HG02678 (cell line): ENCODE measurements at regions not wholly inside any gene's neighbourhood (a gene's known extent, or its start where the extent isn't known, plus 50 kb on each side); places are given as distances from the start of the nearest gene placed in this dataset.

ENCODE experiments used
- ATAC-seq: cut with Tn5 transposase; IDR thresholded peaks from one replicate; pipeline ENCODE4 v1.9.1; 2021; ENCODE audit warnings: mild to moderate bottlenecking, moderate library complexity; ENCODE audit not compliant: unreplicated experiment

GRCh38 chr18:79608999-79609461, 70.6 kb upstream of the CTDP1 start:
- no peak for ATAC-seq

- ATAC-seq = no peak
Measured at GRCh38 chr18:79609841-79610281, 69.7 kb upstream of the CTDP1 start.

GRCh38 chr18:79610461-79611039, 69.1 kb upstream of the CTDP1 start:
- ATAC-seq = no peak

- ATAC-seq = no peak
Measured at GRCh38 chr18:79611040-79611681, 68.4 kb upstream of the CTDP1 start.

- no peak for ATAC-seq
Measured at GRCh38 chr18:79612291-79613108, 67.1 kb upstream of the CTDP1 start.

DNA sequence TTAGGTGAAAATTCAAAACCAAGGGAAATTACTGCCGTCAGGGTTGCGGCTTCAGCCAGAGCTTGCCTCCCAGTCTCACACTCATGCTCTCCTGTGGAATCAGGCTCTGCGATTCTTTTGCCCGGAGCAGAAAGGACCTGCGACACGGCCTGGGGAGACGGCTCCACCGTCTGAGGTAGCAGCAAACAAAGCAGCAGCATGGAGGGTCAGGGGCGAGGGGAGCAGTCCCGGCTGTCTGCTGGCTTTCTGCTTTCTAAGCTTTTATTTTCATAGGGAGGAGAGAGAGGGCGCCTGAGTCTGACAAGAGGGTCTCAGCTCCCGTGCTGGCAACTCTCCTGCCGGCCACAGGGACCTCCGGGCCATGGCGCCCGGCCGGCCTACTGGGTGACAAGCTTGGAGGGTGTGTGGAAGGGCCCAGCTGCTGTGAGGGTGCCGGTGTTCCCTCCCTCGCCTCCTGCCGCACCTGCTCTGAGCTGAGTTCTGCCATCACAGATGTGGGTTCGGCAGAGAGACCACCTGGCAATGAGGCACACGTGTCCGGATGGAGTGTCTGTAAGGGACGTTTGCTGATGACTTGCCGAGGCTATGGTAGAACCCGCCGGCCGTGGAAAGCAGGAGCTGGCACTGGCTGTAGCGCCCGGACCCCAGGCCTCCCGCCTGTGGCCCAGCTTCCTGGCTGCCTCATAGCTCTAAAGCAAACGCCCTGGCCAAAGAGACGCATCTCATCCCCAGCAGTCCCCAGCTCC, 66.2 kb upstream of the CTDP1 start:
- no peak for ATAC-seq

- no peak for ATAC-seq
Measured at GRCh38 chr18:79614211-79614955, 65.2 kb upstream of the CTDP1 start.

- ATAC-seq = no peak
Measured at GRCh38 chr18:79615091-79615490, 64.5 kb upstream of the CTDP1 start.

GRCh38 chr18:79615586-79615985, 64.0 kb upstream of the CTDP1 start:
- ATAC-seq = no peak

- no peak for ATAC-seq
Measured at GRCh38 chr18:79616651-79617510, 62.7 kb upstream of the CTDP1 start.

DNA sequence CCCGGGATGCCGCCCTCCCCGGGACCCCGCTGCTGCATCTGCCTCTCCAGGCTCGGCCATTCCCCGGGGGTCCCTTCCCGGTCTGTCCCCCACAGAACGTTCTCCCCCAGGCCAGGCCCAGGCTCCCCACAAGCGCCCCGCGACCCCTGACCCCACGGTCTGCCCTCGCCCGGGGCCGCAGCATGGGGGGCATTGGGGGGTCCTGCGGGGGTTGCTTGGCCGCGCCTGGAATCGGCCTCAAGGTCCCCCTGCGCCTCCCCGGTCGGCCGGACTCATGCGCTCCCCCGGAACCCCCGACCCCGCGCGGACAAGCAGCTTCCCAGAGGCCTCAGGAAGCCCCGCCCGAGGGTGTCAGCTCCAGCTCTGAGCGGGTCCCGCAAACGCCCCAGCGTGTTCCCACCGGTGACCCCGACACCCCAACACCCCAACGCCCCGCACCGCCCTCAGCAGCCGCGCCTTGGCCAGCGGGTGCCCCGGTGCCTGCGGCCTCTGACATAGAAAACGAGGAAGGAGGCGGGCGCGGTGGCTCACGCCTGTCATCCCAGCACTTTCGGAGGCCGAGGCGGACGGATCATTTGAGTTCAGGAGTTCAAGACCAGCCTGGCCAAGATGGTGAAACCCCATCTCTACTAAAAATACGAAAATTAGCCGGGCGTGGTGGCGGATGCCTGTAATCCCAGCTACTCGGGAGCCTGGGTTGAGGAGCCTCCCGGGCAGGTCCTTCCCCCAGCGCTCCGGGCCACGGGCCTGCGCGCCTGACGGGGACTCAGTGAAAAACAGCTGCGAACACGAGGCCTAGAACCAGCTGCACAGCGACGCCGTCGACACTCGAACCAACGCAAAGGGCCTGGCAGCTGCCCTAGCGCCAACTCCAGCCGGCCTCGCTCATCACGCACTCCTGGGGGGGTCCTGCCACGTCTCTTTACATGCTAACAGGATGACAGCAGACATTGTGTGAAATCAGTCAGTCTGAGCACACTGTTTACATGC, 61.8 kb upstream of the CTDP1 start:
- ATAC-seq = no peak

- no peak for ATAC-seq
Measured at GRCh38 chr18:79620576-79621165, 58.9 kb upstream of the CTDP1 start.

DNA sequence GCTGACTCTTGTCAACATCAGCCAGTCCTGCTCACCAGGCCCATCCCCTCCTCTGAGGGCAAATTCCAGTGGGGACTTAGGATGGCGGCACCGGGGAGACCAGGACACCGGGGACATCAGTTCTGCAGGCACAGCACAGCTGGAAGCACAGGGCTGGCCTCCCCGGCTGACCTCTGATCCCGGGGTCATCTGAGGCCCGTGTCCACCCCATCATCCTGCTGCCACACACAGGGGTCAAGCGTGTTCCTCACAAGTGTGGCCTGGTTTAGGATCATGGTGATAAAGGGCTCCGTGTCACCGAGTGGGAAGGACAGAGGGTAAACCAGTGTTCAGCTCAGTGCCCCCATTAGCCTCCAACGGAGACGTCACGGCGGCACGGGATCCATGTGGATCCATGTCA, 58.1 kb upstream of the CTDP1 start:
- no peak for ATAC-seq

DNA sequence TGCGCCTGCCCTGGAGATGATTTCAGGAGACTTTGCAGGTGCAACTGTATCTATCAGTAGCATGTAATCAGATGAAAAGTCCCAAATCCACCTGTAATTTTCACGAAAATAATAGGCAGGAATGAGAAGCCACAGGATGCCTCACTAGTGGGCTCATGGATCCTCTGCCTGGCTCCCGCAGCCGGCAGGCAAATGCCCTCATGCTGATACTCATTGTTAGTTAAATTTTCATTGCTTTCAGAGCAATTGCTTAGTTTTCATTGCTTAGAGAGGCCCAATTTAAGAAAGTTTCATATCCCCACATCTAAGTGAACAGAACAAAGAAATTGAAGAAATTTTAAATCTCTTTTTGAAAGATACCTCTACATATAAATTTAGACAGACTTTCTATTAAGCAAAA, 57.6 kb upstream of the CTDP1 start:
- ATAC-seq = no peak

DNA sequence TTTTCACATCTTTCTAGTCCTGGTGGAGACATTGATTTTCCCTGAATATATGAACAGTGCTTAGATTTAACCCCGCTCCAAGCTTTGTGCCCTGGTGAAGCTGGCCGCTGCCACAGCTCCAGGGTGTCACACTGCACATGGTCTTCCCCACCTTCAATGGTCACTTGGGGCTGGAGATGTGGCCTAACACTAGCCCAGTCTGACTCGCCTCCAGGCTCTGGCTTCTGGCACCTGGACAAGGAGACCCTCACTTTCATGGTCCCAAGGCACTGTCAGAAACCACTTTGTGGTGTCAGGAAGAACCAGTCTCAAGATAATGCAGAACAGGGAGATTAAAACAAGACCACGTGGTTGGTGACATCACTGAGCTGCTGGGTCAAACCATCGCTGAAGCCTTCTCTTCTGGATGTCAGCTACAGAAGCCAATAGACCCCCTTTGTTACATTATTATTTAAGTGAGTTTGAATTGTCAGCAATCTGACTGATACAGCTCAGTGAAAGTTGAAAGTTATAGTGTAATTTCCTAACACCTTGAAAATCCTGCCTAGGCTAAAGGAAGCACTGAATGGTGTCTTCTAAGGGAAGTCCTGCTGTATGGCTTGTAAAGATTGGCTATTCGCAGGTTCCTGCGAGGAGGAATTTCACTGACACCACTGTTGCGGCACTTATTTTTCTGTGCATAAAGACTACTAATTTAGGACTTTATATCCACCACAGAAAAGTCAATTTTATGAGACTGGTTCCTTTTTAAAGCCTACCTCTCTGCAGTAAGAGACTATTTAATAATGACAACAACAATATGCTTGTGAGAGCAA, 55.0 kb upstream of the CTDP1 start:
- peak; percentile 21 for ATAC-seq

DNA sequence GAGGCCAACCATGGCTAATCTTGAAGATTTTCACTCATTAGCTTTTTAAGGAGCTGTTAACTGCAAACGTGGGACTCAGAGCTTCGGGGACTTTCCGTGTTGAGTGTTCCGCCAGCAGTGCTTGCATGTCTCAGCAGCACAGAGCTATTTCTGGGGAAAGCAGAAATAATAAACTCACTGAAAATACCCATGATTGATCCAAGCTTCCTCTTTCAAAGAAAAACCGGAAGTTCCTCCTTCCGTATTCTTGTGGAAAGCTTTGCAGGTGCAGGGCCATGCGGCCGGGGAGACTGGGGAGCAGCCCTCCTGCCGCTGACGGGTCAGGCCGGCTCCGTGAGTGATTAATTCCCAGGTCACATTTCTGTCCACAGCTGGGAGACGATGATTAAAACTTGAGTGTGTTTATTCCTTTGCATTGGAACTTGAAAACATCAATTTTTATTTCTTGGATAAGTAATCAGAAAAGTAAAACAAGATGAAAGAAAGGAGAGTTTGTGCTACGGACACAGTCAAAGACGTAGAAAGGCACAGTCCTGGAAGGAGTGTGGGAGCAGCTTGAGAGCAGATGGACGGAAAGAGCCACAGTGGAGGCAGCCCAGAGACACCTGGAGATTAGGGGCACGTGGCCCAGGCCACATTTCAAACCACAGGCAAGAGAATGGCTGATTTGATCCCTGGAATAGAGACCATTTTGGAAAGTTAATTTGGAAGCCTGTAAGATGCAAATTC, 54.2 kb upstream of the CTDP1 start:
- ATAC-seq = peak; percentile 72
